K562 (cell line): ENCODE measurements at regions not wholly inside any gene's neighbourhood (a gene's known extent, or its start where the extent isn't known, plus 50 kb on each side); places are given as distances from the start of the nearest gene placed in this dataset.

ENCODE experiments used
- ATAC-seq: fragments of 200-7000 bp; cut with Tn5 transposase; 3 replicates; pipeline ENCODE4 v1.9.1; 2020; ENCODE audit warnings: moderate library complexity
- BruUV-seq: library from RNA; stranded (reverse); fragments of 400-500 nt; replicated peaks from 2 replicates; lab custom pipeline; 2021; lab: Mats Ljungman, UMichigan
- CTCF ChIA-PET: fragments of 300-600 bp; formaldehyde crosslinking; extraction: SDS; loops from one replicate; lab custom pipeline; 2021; ENCODE audit warnings: low intra/inter-chr PET ratio; lab: Yijun Ruan, JAX
- POLR2A ChIA-PET: fragments of 300-600, 350-650 bp; sonication (Branson Sonifier 250); formaldehyde crosslinking; extraction: SDS; loops from one replicate; lab custom pipeline; 2021; ENCODE audit warnings: antibody characterized with exemption, inconsistent platforms; lab: Yijun Ruan, JAX
- DNase-seq, 4 experiments: peaks; one replicate each; pipeline versions ENCODE4 v3.0.0 to v3.0.0-alpha.2; 2011 to 2018; ENCODE audit warnings: low spot score in 3 of 4, mixed read lengths in 3 of 4; ENCODE audit errors: extremely low read depth in 1 of 4
- FAIRE-seq: peaks from 2 replicates; lab custom pipeline; 2011; peaks lifted over from hg19 to GRCh38; lab: Jason Lieb, UNC
- H2AFZ ChIP-seq: 2 replicates; pipeline ENCODE4 v1.6.0; 2011; ENCODE audit warnings: low read depth, low read length, control low read depth, inconsistent platforms
- H3K27ac ChIP-seq: fragments of 200-600 bp; 3 replicates; pipeline ENCODE4 v1.8.0; 2011; ENCODE audit warnings: low read depth, mild to moderate bottlenecking, control low read depth, inconsistent platforms, low read length, moderate library complexity, mixed read lengths; ENCODE audit errors: extremely low read depth
- H3K27me3 ChIP-seq, 2 experiments: fragments of 300-600 bp in 1 of 2; 2 replicates in 1 of 2; 3 replicates in 1 of 2; pipeline versions ENCODE4 v1.6.0 to v1.8.0; 2011; ENCODE audit warnings: inconsistent platforms in 2 of 2, low read length in 2 of 2, mild to moderate bottlenecking in 1 of 2, mixed read lengths in 1 of 2, moderate library complexity in 1 of 2; ENCODE audit not compliant: control insufficient read depth in 2 of 2, insufficient read depth in 2 of 2
- H3K36me3 ChIP-seq: fragments of 300-600 bp; 3 replicates; pipeline ENCODE4 v1.8.0; 2011; ENCODE audit warnings: mild to moderate bottlenecking, low read length, inconsistent platforms; ENCODE audit not compliant: control insufficient read depth, insufficient read depth
- H3K4me1 ChIP-seq, 2 experiments: fragments of 200-600 bp in 1 of 2; replicated peaks in 1 of 2; 2 replicates in 1 of 2; 3 replicates in 1 of 2; pipeline versions ENCODE4 v1.5.1 to v1.8.0; 2011; ENCODE audit warnings: inconsistent platforms in 2 of 2, low read length in 2 of 2, mild to moderate bottlenecking in 1 of 2, mixed read lengths in 1 of 2, moderate library complexity in 1 of 2; ENCODE audit not compliant: control insufficient read depth in 2 of 2, insufficient read depth in 2 of 2
- H3K4me2 ChIP-seq: 2 replicates; pipeline ENCODE4 v1.6.1; 2011; ENCODE audit warnings: low read length, control low read depth, inconsistent platforms, mixed read lengths; ENCODE audit not compliant: insufficient read depth
- H3K4me3 ChIP-seq: fragments of 200-600 bp; sonication (generic), shearing (Covaris generic); 2 replicates; pipeline ENCODE4 v1.5.1; 2016; ENCODE audit warnings: control low read depth, inconsistent platforms
- H3K79me2 ChIP-seq: fragments of 200-600 bp; 3 replicates; pipeline ENCODE4 v1.8.0; 2011; ENCODE audit warnings: low read length, inconsistent platforms; ENCODE audit not compliant: control insufficient read depth, insufficient read depth
- H3K9ac ChIP-seq, 2 experiments: 2 replicates each; pipeline versions ENCODE4 v1.6.0 to v1.6.1; 2011; ENCODE audit warnings: low read depth in 2 of 2, low read length in 2 of 2, control low read depth in 1 of 2, inconsistent platforms in 1 of 2, mild to moderate bottlenecking in 1 of 2, mixed read lengths in 1 of 2; ENCODE audit not compliant: insufficient read depth in 1 of 2
- H3K9me1 ChIP-seq: one replicate; pipeline ENCODE4 v1.6.0; 2011; ENCODE audit warnings: inconsistent platforms, mild to moderate bottlenecking, low read length, moderate library complexity; ENCODE audit not compliant: control insufficient read depth, insufficient read depth
- H3K9me3 ChIP-seq: replicated peaks from 2 replicates; pipeline ENCODE4 v1.5.1; 2011; ENCODE audit warnings: low read depth, low read length, inconsistent platforms; ENCODE audit not compliant: control insufficient read depth, insufficient read depth
- H4K20me1 ChIP-seq: replicated peaks from 2 replicates; pipeline ENCODE4 v1.6.1; 2011; ENCODE audit warnings: low read length, inconsistent platforms, mixed read lengths; ENCODE audit not compliant: control insufficient read depth, insufficient read depth
- BMI1 ChIP-seq: fragments of 150-350 bp; IDR thresholded peaks from 2 replicates; pipeline ENCODE4 v1.6.1; 2014; ENCODE audit warnings: low read length
- CAMTA2 ChIP-seq: fragments of 250-450 bp; sonication (Bioruptor Pico); conservative IDR thresholded peaks from 2 replicates; pipeline ENCODE4 v1.5.1; 2022
- CHCHD3 ChIP-seq: fragments of 250-450 bp; sonication (Bioruptor Pico); IDR thresholded peaks from 2 replicates; pipeline ENCODE4 v2.1.2; 2022; ENCODE audit warnings: mild to moderate bottlenecking
- CHD2 ChIP-seq: IDR thresholded peaks from 2 replicates; pipeline ENCODE4 v1.6.1; 2011; ENCODE audit warnings: low read depth, low read length
- FOXJ2 ChIP-seq: fragments of 200-800 bp; sonication (Bioruptor generic); IDR thresholded peaks from 2 replicates; pipeline ENCODE4 v1.6.1; 2016; ENCODE audit warnings: missing genetic modification characterization, missing compliant biosample characterization
- HMG20A ChIP-seq: fragments of 450-650 bp; formaldehyde crosslinking; conservative IDR thresholded peaks from 2 replicates; pipeline ENCODE4 v1.4.0; 2020; ENCODE audit warnings: mild to moderate bottlenecking, mixed read lengths
- HSF4 ChIP-seq: fragments of 250-450 bp; sonication (Bioruptor Pico); IDR thresholded peaks from 2 replicates; pipeline ENCODE4 v2.1.2; 2022; ENCODE audit warnings: mild to moderate bottlenecking, moderate library complexity, borderline replicate concordance
- NR3C1 ChIP-seq: sonication (generic); formaldehyde crosslinking; IDR thresholded peaks from 2 replicates; pipeline ENCODE4 v1.8.1; 2022; ENCODE audit warnings: missing genetic modification reagents
- NR4A1 ChIP-seq, 2 experiments: fragments of 250-450 bp in 1 of 2; fragments of 450-650 bp in 1 of 2; sonication (Bioruptor Pico) in 1 of 2; IDR thresholded peaks; 2 replicates each; pipeline versions ENCODE4 v1.4.0 to v1.6.1; 2016 to 2020; ENCODE audit warnings: mild to moderate bottlenecking in 2 of 2, missing compliant biosample characterization in 1 of 2, missing genetic modification characterization in 1 of 2, moderate library complexity in 1 of 2
- POLR2G ChIP-seq: fragments of 200-400 bp; formaldehyde crosslinking; IDR thresholded peaks from 2 replicates; pipeline ENCODE4 v1.6.1; 2017; ENCODE audit warnings: low read depth, mild to moderate bottlenecking, antibody characterized with exemption, low read length, moderate library complexity
- RBM22 ChIP-seq: fragments of 200-400 bp; formaldehyde crosslinking; IDR thresholded peaks from 2 replicates; pipeline ENCODE4 v1.6.1; 2018; ENCODE audit warnings: low read length, low read depth; ENCODE audit not compliant: poor library complexity, severe bottlenecking
- SUPT5H ChIP-seq: fragments of 450-650 bp; IDR thresholded peaks from 2 replicates; pipeline ENCODE4 v1.6.1; 2016
- TAF7 ChIP-seq: fragments of 450-650 bp; IDR thresholded peaks from 2 replicates; pipeline ENCODE4 v1.6.1; 2016; ENCODE audit warnings: missing genetic modification characterization, missing compliant biosample characterization
- TEAD2 ChIP-seq: fragments of 450-650 bp; IDR thresholded peaks from 2 replicates; pipeline ENCODE4 v1.6.1; 2016; ENCODE audit warnings: missing genetic modification characterization, control low read depth, missing compliant biosample characterization
- TGIF2 ChIP-seq: sonication (generic); formaldehyde crosslinking; IDR thresholded peaks from 2 replicates; pipeline ENCODE4 v1.8.1; 2022; ENCODE audit warnings: mild to moderate bottlenecking, missing genetic modification reagents, moderate library complexity
- ZNF699 ChIP-seq: fragments of 250-450 bp; sonication (Bioruptor Pico); IDR thresholded peaks from 2 replicates; pipeline ENCODE4 v1.8.0; 2021; ENCODE audit warnings: mild to moderate bottlenecking, moderate library complexity; ENCODE audit not compliant: insufficient replicate concordance
- ZNF79 ChIP-seq: fragments of 250-450 bp; sonication (Bioruptor Pico); IDR thresholded peaks from 2 replicates; pipeline ENCODE4 v1.4.0; 2020; ENCODE audit warnings: low read depth, mild to moderate bottlenecking, moderate library complexity
- WGBS: fragments of 100-300 bp; shearing (Covaris generic); methylation state at CpG from one replicate; pipeline ENCODE4 v1.1.6; 2016; ENCODE audit warnings: low coverage, mixed read lengths; ENCODE audit not compliant: insufficient coverage; ENCODE audit errors: missing lambda C conversion rate; 5-methylcytosine and 5-hydroxymethylcytosine counted together
- in situ Hi-C: fragments of 300-500 bp; cut with MboI; formaldehyde crosslinking; loops from 4 replicates; pipeline ENCODE4 v1.15.0; 2018; ENCODE audit warnings: inconsistent platforms, mixed read lengths
- intact Hi-C: fragments of 100-400 bp; cut with micrococcal nuclease; formaldehyde crosslinking; loops from 2 replicates; pipeline ENCODE4 v1.14.2; 2022
- TF ChIP-seq, protein P1 (sequence below): fragments of 250-450 bp; sonication (Bioruptor Pico); IDR thresholded peaks from 2 replicates; pipeline ENCODE4 v1.9.0; 2021; ENCODE audit warnings: mild to moderate bottlenecking
- TF ChIP-seq, protein P2 (sequence below): fragments of 450-650 bp; IDR thresholded peaks from 2 replicates; pipeline ENCODE4 v1.6.1; 2016; ENCODE audit warnings: borderline replicate concordance

DNA sequence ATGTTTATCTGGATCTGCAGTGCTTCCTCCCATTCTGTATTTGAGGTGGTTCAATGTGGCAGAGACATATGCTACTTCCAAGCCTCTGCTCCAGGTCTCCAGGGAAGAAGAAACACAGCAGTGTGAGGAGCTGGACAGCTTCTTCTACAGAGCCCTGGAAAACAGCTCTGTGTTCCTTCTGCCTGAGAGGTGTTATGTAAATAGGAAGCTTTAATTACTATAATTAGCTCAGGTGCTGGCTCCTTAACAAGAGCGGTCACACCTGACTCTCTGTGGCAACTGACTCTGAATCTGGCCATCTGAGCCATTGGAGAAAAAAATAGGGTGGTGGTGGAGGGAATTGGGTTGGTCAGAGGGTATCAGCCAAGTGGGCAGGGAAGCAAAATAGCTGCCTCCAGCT is 332.4 kb upstream of the BRINP1 start (continued):
- TF ChIP-seq RBM22 (no peak), TAF7 (no peak), CAMTA2 (CRISPR knock-in tag) (no peak)
- TF ChIP-seq, protein P1, sequence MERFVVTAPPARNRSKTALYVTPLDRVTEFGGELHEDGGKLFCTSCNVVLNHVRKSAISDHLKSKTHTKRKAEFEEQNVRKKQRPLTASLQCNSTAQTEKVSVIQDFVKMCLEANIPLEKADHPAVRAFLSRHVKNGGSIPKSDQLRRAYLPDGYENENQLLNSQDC (CRISPR knock-in tag), result no peak
- TF ChIP-seq, all 486 proteins: peak for 0

DNA sequence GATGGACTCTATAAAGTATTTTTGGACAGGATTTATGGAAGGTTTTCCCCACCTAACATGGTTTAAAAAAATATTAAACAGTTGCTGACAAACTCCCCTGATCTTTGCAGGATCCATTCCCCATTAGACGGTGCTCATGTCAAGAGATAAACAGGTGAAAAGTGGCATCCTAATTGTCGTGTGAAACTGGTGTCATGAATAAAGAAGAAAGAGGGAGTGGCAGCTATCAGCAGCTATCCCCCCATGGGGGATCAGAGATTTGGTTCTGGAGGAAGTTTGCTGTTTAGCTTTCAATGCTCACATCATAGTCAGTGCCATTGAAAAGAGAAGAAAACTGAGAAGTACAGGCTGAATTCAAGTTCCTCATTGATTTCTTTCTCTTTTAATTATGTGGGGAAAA is 329.3 kb upstream of the BRINP1 start:
- intact Hi-C loops (no loop called here), in situ Hi-C loops (no loop called here)
- CTCF ChIA-PET, result no interaction called here
- Histone ChIP-seq H3K4me1 (no peaks in the 10 kb centered on the region), H3K27ac (no peak overlapping the region), H3K9ac (no peak overlapping the region), H3K27me3 (no peaks in the 10 kb centered on the region), H3K9me1 (no peaks in the 10 kb centered on the region), H3K4me3 (no peak overlapping the region), H3K36me3 (no peaks in the 10 kb centered on the region), H4K20me1 (no peaks in the 10 kb centered on the region), H3K9me3 (no peaks in the 10 kb centered on the region), H3K79me2 (no peaks in the 10 kb centered on the region), H2AFZ (no peak overlapping the region), H3K4me2 (no peak overlapping the region)
- FAIRE-seq (no peak), ATAC-seq (no peak), DNase-seq (no peak)
- TF ChIP-seq TGIF2 (CRISPR knock-in tag) (no peak), CHD2 (no peak), HMG20A (CRISPR knock-in tag) (no peak), NR3C1 (no peak), HSF4 (no peak), BMI1 (no peak), POLR2G (no peak), TEAD2 (tag) (no peak), ZNF79 (no peak), FOXJ2 (tag) (no peak), SUPT5H (no peak), NR4A1 (CRISPR knock-in tag; IDR thresholded peaks at IDR 0.05) (no peak), NR4A1 (tag; IDR thresholded peaks at IDR 0.05) (no peak), ZNF699 (no peak), CHCHD3 (CRISPR knock-in tag) (no peak)
- TF ChIP-seq, protein P2, sequence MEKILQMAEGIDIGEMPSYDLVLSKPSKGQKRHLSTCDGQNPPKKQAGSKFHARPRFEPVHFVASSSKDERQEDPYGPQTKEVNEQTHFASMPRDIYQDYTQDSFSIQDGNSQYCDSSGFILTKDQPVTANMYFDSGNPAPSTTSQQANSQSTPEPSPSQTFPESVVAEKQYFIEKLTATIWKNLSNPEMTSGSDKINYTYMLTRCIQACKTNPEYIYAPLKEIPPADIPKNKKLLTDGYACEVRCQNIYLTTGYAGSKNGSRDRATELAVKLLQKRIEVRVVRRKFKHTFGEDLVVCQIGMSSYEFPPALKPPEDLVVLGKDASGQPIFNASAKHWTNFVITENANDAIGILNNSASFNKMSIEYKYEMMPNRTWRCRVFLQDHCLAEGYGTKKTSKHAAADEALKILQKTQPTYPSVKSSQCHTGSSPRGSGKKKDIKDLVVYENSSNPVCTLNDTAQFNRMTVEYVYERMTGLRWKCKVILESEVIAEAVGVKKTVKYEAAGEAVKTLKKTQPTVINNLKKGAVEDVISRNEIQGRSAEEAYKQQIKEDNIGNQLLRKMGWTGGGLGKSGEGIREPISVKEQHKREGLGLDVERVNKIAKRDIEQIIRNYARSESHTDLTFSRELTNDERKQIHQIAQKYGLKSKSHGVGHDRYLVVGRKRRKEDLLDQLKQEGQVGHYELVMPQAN, result no peak
- BruUV-seq, result no TSS peak
- POLR2A ChIA-PET, result no interaction called here
- 0% methylated on average over 2 of the region's 2 CpGs for WGBS
